ENCODE measurements at regions not wholly inside any gene's neighbourhood (a gene's known extent, or its start where the extent isn't known, plus 50 kb on each side); places are given as distances from the start of the nearest gene placed in this dataset.

DNA sequence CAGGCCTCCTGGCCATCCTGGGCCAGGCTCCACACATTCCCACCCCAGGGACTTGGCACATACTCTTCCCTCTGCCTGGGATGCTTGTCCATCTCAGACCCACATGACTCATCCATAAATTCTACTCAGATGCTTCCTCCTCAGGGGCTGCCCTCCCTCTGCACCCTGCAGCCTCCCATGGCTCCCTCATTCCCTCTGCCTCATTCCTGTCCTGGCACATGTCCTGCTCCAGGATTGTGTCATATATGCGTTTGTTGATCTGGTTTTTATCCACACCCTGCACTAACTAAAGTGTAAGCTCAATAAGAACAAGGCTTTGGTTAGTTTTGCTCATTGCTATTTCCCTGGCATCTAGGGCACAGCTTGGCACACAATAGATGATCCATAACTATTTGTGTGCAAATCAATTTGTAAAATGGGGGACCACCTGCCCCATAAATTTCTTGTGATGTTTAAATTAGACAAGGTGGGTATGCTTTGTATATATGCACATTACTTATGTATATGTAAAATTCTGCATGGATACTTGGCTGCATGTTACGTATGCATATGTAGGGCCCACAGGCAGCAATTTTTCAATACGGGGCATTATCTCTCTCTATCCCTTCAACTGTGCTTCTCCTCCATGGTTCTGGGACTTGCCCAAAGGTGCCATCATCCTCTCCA, 191.4 kb downstream of the PTPRU start:
- no peak for TF ChIP-seq POLR2A (IDR thresholded peaks at IDR 0.05; ENCODE audit: low read depth, low read length)
- no peak for TF ChIP-seq TAF1 (IDR thresholded peaks at IDR 0.05; ENCODE audit: low read depth, low read length)
- TF ChIP-seq PAX5 (IDR thresholded peaks at IDR 0.05; ENCODE audit: insufficient read depth, low read length, severe bottlenecking), result no peak
- no peak for TF ChIP-seq POLR2AphosphoS5 (IDR thresholded peaks at IDR 0.05; ENCODE audit: low read depth, low read length)
